ENCODE measurements at regions not wholly inside any gene's neighbourhood (a gene's known extent, or its start where the extent isn't known, plus 50 kb on each side); places are given as distances from the start of the nearest gene placed in this dataset.

- Histone ChIP-seq H3K36me3 (ENCODE audit: control insufficient read depth in 4 of 4, insufficient read depth in 4 of 4, low read length in 3 of 4) (no peaks in the 10 kb centered on the region), H3K4me3 (ENCODE audit: control insufficient read depth in 1 of 7, extremely low read depth in 1 of 7, insufficient read depth in 4 of 7, low read depth in 2 of 7, low read length in 6 of 7) (no peak overlapping the region), H3K27ac (ENCODE audit: insufficient read depth in 1 of 2, low read depth in 1 of 2, low read length in 2 of 2, poor library complexity in 1 of 2, severe bottlenecking in 2 of 2) (no peak overlapping the region), H3K9me3 (ENCODE audit: control extremely low read depth in 1 of 5, control insufficient read depth in 4 of 5, insufficient read depth in 2 of 5, low read depth in 1 of 5, low read length in 4 of 5) (peaks cover 0 to 9% (median 3%) of the 10 kb centered on the region in 5 experiments), H3K27me3 (replicated peaks in 2 of 5; ENCODE audit: control insufficient read depth in 4 of 5, insufficient read depth in 5 of 5, low read length in 4 of 5) (no peaks in the 10 kb centered on the region), H3K4me1 (ENCODE audit: control extremely low read depth in 1 of 4, control insufficient read depth in 4 of 4, insufficient read depth in 4 of 4, low read length in 3 of 4) (peaks cover 0 to 20% (median 5%) of the 10 kb centered on the region in 4 experiments)
- no CpG with 5 or more reads among the region's 1 CpG for WGBS (ENCODE audit: insufficient coverage)
- ChIA-PET POLR2A (no interaction called here), CTCF (no interaction called here)
- DNase-seq = peak in 2 of 3 donors; percentile 14 to 16
Observed at GRCh38 chr20:57768519-57768918, 58.7 kb upstream of the PMEPA1 start.

GRCh38 chr20:57767441-57767840 is 57.6 kb upstream of the PMEPA1 start:
- ChIA-PET CTCF (no interaction called here), POLR2A (no interaction called here)
- DNase-seq = peak in 2 of 3 donors; percentile 17 to 29
- H3K36me3 ChIP-seq (ENCODE audit: control insufficient read depth in 4 of 4, insufficient read depth in 4 of 4, low read length in 3 of 4) = no peaks in the 10 kb centered on the region
- H3K27ac ChIP-seq (ENCODE audit: insufficient read depth in 1 of 2, low read depth in 1 of 2, low read length in 2 of 2, poor library complexity in 1 of 2, severe bottlenecking in 2 of 2) = no peak overlapping the region
- no peak overlapping the region for H3K4me3 ChIP-seq (ENCODE audit: control insufficient read depth in 1 of 7, extremely low read depth in 1 of 7, insufficient read depth in 4 of 7, low read depth in 2 of 7, low read length in 6 of 7)
- peaks cover 0 to 9% (median 3%) of the 10 kb centered on the region in 5 experiments for H3K9me3 ChIP-seq (ENCODE audit: control extremely low read depth in 1 of 5, control insufficient read depth in 4 of 5, insufficient read depth in 2 of 5, low read depth in 1 of 5, low read length in 4 of 5)
- H3K27me3 ChIP-seq (replicated peaks in 2 of 5; ENCODE audit: control insufficient read depth in 4 of 5, insufficient read depth in 5 of 5, low read length in 4 of 5) = no peaks in the 10 kb centered on the region
- peaks cover 0 to 18% (median 5%) of the 10 kb centered on the region in 4 experiments for H3K4me1 ChIP-seq (ENCODE audit: control extremely low read depth in 1 of 4, control insufficient read depth in 4 of 4, insufficient read depth in 4 of 4, low read length in 3 of 4)

- CTCF ChIA-PET = no interaction called here
- WGBS (ENCODE audit: insufficient coverage) = 93% methylated on average over 2 of the region's 4 CpGs
- no peaks in the 10 kb centered on the region for H3K36me3 ChIP-seq (ENCODE audit: control insufficient read depth in 4 of 4, insufficient read depth in 4 of 4, low read length in 3 of 4)
- POLR2A ChIA-PET = no interaction called here
- H3K27ac ChIP-seq (ENCODE audit: insufficient read depth in 1 of 2, low read depth in 1 of 2, low read length in 2 of 2, poor library complexity in 1 of 2, severe bottlenecking in 2 of 2) = no peak overlapping the region
- peaks cover 0 to 6% (median 1%) of the 10 kb centered on the region in 4 experiments for H3K4me1 ChIP-seq (ENCODE audit: control extremely low read depth in 1 of 4, control insufficient read depth in 4 of 4, insufficient read depth in 4 of 4, low read length in 3 of 4)
- H3K9me3 ChIP-seq (ENCODE audit: control extremely low read depth in 1 of 5, control insufficient read depth in 4 of 5, insufficient read depth in 2 of 5, low read depth in 1 of 5, low read length in 4 of 5) = peaks cover 0 to 9% (median 3%) of the 10 kb centered on the region in 5 experiments
- no peak for DNase-seq
- no peak overlapping the region for H3K4me3 ChIP-seq (ENCODE audit: control insufficient read depth in 1 of 7, extremely low read depth in 1 of 7, insufficient read depth in 4 of 7, low read depth in 2 of 7, low read length in 6 of 7)
- no peaks in the 10 kb centered on the region for H3K27me3 ChIP-seq (replicated peaks in 2 of 5; ENCODE audit: control insufficient read depth in 4 of 5, insufficient read depth in 5 of 5, low read length in 4 of 5)
Observed at GRCh38 chr20:57763235-57763595, 53.4 kb upstream of the PMEPA1 start.

GRCh38 chr20:57762531-57763234 is 52.9 kb upstream of the PMEPA1 start:
- DNase-seq = no peak
- Histone ChIP-seq H3K27ac (ENCODE audit: insufficient read depth in 1 of 2, low read depth in 1 of 2, low read length in 2 of 2, poor library complexity in 1 of 2, severe bottlenecking in 2 of 2) (no peak overlapping the region), H3K36me3 (ENCODE audit: control insufficient read depth in 4 of 4, insufficient read depth in 4 of 4, low read length in 3 of 4) (no peaks in the 10 kb centered on the region), H3K4me3 (ENCODE audit: control insufficient read depth in 1 of 7, extremely low read depth in 1 of 7, insufficient read depth in 4 of 7, low read depth in 2 of 7, low read length in 6 of 7) (no peak overlapping the region), H3K27me3 (replicated peaks in 2 of 5; ENCODE audit: control insufficient read depth in 4 of 5, insufficient read depth in 5 of 5, low read length in 4 of 5) (no peaks in the 10 kb centered on the region), H3K9me3 (ENCODE audit: control extremely low read depth in 1 of 5, control insufficient read depth in 4 of 5, insufficient read depth in 2 of 5, low read depth in 1 of 5, low read length in 4 of 5) (peaks cover 0 to 9% (median 3%) of the 10 kb centered on the region in 5 experiments), H3K4me1 (ENCODE audit: control extremely low read depth in 1 of 4, control insufficient read depth in 4 of 4, insufficient read depth in 4 of 4, low read length in 3 of 4) (peaks cover 0 to 3% (median 1%) of the 10 kb centered on the region in 4 experiments)
- CTCF ChIA-PET = no interaction called here
- POLR2A ChIA-PET = no interaction called here
- WGBS (ENCODE audit: insufficient coverage) = 95% methylated on average over 8 of the region's 8 CpGs

GRCh38 chr20:57761413-57761734 is 51.6 kb upstream of the PMEPA1 start:
- WGBS (ENCODE audit: insufficient coverage) = no CpG with 5 or more reads among the region's 3 CpGs
- POLR2A ChIA-PET = interaction anchor here (0.6 kb wide), 1 partner anchor 13 kb away, joined by 5 read pairs; no protein-coding TSS in a partner anchor
- H3K27me3 ChIP-seq (replicated peaks in 2 of 5; ENCODE audit: control insufficient read depth in 4 of 5, insufficient read depth in 5 of 5, low read length in 4 of 5) = no peaks in the 10 kb centered on the region
- no peak overlapping the region for H3K27ac ChIP-seq (ENCODE audit: insufficient read depth in 1 of 2, low read depth in 1 of 2, low read length in 2 of 2, poor library complexity in 1 of 2, severe bottlenecking in 2 of 2)
- H3K4me1 ChIP-seq (ENCODE audit: control extremely low read depth in 1 of 4, control insufficient read depth in 4 of 4, insufficient read depth in 4 of 4, low read length in 3 of 4) = peaks cover 0 to 2% (median 0%) of the 10 kb centered on the region in 4 experiments
- H3K9me3 ChIP-seq (ENCODE audit: control extremely low read depth in 1 of 5, control insufficient read depth in 4 of 5, insufficient read depth in 2 of 5, low read depth in 1 of 5, low read length in 4 of 5) = peaks cover 0 to 12% (median 6%) of the 10 kb centered on the region in 5 experiments
- CTCF ChIA-PET = no interaction called here
- no peak for DNase-seq
- H3K36me3 ChIP-seq (ENCODE audit: control insufficient read depth in 4 of 4, insufficient read depth in 4 of 4, low read length in 3 of 4) = no peaks in the 10 kb centered on the region
- H3K4me3 ChIP-seq (ENCODE audit: control insufficient read depth in 1 of 7, extremely low read depth in 1 of 7, insufficient read depth in 4 of 7, low read depth in 2 of 7, low read length in 6 of 7) = no peak overlapping the region

GRCh38 chr20:57760698-57761412 is 51.0 kb upstream of the PMEPA1 start:
- H3K27ac ChIP-seq (ENCODE audit: insufficient read depth in 1 of 2, low read depth in 1 of 2, low read length in 2 of 2, poor library complexity in 1 of 2, severe bottlenecking in 2 of 2) = no peak overlapping the region
- H3K36me3 ChIP-seq (ENCODE audit: control insufficient read depth in 4 of 4, insufficient read depth in 4 of 4, low read length in 3 of 4) = no peaks in the 10 kb centered on the region
- peak in 1 of 3 donors; percentile 15 for DNase-seq
- POLR2A ChIA-PET = interaction anchor here (0.6 kb wide), 1 partner anchor 13 kb away, joined by 5 read pairs; no protein-coding TSS in a partner anchor
- peaks cover 0 to 12% (median 6%) of the 10 kb centered on the region in 5 experiments for H3K9me3 ChIP-seq (ENCODE audit: control extremely low read depth in 1 of 5, control insufficient read depth in 4 of 5, insufficient read depth in 2 of 5, low read depth in 1 of 5, low read length in 4 of 5)
- no peak overlapping the region for H3K4me3 ChIP-seq (ENCODE audit: control insufficient read depth in 1 of 7, extremely low read depth in 1 of 7, insufficient read depth in 4 of 7, low read depth in 2 of 7, low read length in 6 of 7)
- H3K27me3 ChIP-seq (replicated peaks in 2 of 5; ENCODE audit: control insufficient read depth in 4 of 5, insufficient read depth in 5 of 5, low read length in 4 of 5) = no peaks in the 10 kb centered on the region
- WGBS (ENCODE audit: insufficient coverage) = 100% methylated on average over 3 of the region's 4 CpGs
- CTCF ChIA-PET = no interaction called here
- peaks cover 0 to 2% (median 0%) of the 10 kb centered on the region in 4 experiments for H3K4me1 ChIP-seq (ENCODE audit: control extremely low read depth in 1 of 4, control insufficient read depth in 4 of 4, insufficient read depth in 4 of 4, low read length in 3 of 4)

- no peak for DNase-seq
- no peaks in the 10 kb centered on the region for H3K27me3 ChIP-seq (replicated peaks in 2 of 5; ENCODE audit: control insufficient read depth in 4 of 5, insufficient read depth in 5 of 5, low read length in 4 of 5)
- no peaks in the 10 kb centered on the region for H3K36me3 ChIP-seq (ENCODE audit: control insufficient read depth in 4 of 4, insufficient read depth in 4 of 4, low read length in 3 of 4)
- H3K27ac ChIP-seq (ENCODE audit: insufficient read depth in 1 of 2, low read depth in 1 of 2, low read length in 2 of 2, poor library complexity in 1 of 2, severe bottlenecking in 2 of 2) = no peak overlapping the region
- ChIA-PET CTCF (interaction anchor here (0.7 to 1.6 kb wide), 2 partner anchors 11 to 95 kb away, joined by 3 read pairs; no protein-coding TSS in a partner anchor), POLR2A (no interaction called here)
- peaks cover 0 to 11% (median 5%) of the 10 kb centered on the region in 5 experiments for H3K9me3 ChIP-seq (ENCODE audit: control extremely low read depth in 1 of 5, control insufficient read depth in 4 of 5, insufficient read depth in 2 of 5, low read depth in 1 of 5, low read length in 4 of 5)
- H3K4me1 ChIP-seq (ENCODE audit: control extremely low read depth in 1 of 4, control insufficient read depth in 4 of 4, insufficient read depth in 4 of 4, low read length in 3 of 4) = peaks cover 0 to 2% (median 0%) of the 10 kb centered on the region in 4 experiments
- no peak overlapping the region for H3K4me3 ChIP-seq (ENCODE audit: control insufficient read depth in 1 of 7, extremely low read depth in 1 of 7, insufficient read depth in 4 of 7, low read depth in 2 of 7, low read length in 6 of 7)
- 96% methylated on average over 3 of the region's 4 CpGs for whole genome bisulfite sequencing (ENCODE audit: insufficient coverage)
Observed at GRCh38 chr20:57759724-57760123, 49.9 kb upstream of the PMEPA1 start.

Data from common myeloid progenitor, CD34-positive (primary cell).